ENCODE measurements at regions not wholly inside any gene's neighbourhood (a gene's known extent, or its start where the extent isn't known, plus 50 kb on each side); places are given as distances from the start of the nearest gene placed in this dataset.

GRCh38 chr3:166422556-166422955 is 585.3 kb upstream of the BCHE start:
- DNase-seq (ENCODE audit: extremely low spot score in 2 of 2) = no peak
- H3K36me3 ChIP-seq = no peaks in the 10 kb centered on the region
- TF ChIP-seq POLR2A (IDR thresholded peaks at IDR 0.05) = no peak
- TF ChIP-seq CTCF (IDR thresholded peaks at IDR 0.05) = no peak
- no peak for TF ChIP-seq POLR2AphosphoS5 (IDR thresholded peaks at IDR 0.05; ENCODE audit: insufficient read depth in 1 of 2, low read depth in 1 of 2)
- no peaks in the 10 kb centered on the region for H3K4me1 ChIP-seq
- H3K4me3 ChIP-seq = no peak overlapping the region
- peaks cover 4% of the 10 kb centered on the region for H3K9me3 ChIP-seq
- H3K27ac ChIP-seq = no peak overlapping the region
- no peaks in the 10 kb centered on the region for H3K27me3 ChIP-seq
- intact Hi-C loops (cut with DNase I) = no loop called here

GRCh38 chr3:166420071-166420470 is 582.8 kb upstream of the BCHE start:
- Histone ChIP-seq H3K27me3 (no peaks in the 10 kb centered on the region), H3K27ac (no peak overlapping the region), H3K4me1 (no peaks in the 10 kb centered on the region), H3K4me3 (no peak overlapping the region), H3K36me3 (no peaks in the 10 kb centered on the region), H3K9me3 (peaks cover 4% of the 10 kb centered on the region)
- TF ChIP-seq POLR2AphosphoS5 (IDR thresholded peaks at IDR 0.05; ENCODE audit: insufficient read depth in 1 of 2, low read depth in 1 of 2) (no peak), POLR2A (IDR thresholded peaks at IDR 0.05) (no peak), CTCF (IDR thresholded peaks at IDR 0.05) (no peak)
- intact Hi-C loops (cut with DNase I) = no loop called here
- DNase-seq (ENCODE audit: extremely low spot score in 2 of 2) = no peak

- Histone ChIP-seq H3K27me3 (no peaks in the 10 kb centered on the region), H3K27ac (no peak overlapping the region), H3K4me3 (no peak overlapping the region), H3K9me3 (no peaks in the 10 kb centered on the region), H3K4me1 (no peaks in the 10 kb centered on the region), H3K36me3 (no peaks in the 10 kb centered on the region)
- intact Hi-C loops (cut with DNase I) = no loop called here
- TF ChIP-seq POLR2AphosphoS5 (IDR thresholded peaks at IDR 0.05; ENCODE audit: insufficient read depth in 1 of 2, low read depth in 1 of 2) (no peak), CTCF (IDR thresholded peaks at IDR 0.05) (no peak), POLR2A (IDR thresholded peaks at IDR 0.05) (no peak)
- no peak for DNase-seq (ENCODE audit: extremely low spot score in 2 of 2)
Measured at GRCh38 chr3:166405896-166406295, 568.7 kb upstream of the BCHE start.

GRCh38 chr3:166405465-166405864 is 568.2 kb upstream of the BCHE start:
- TF ChIP-seq POLR2AphosphoS5 (IDR thresholded peaks at IDR 0.05; ENCODE audit: insufficient read depth in 1 of 2, low read depth in 1 of 2) (no peak), CTCF (IDR thresholded peaks at IDR 0.05) (no peak), POLR2A (IDR thresholded peaks at IDR 0.05) (no peak)

GRCh38 chr3:166390303-166390702 is 553.1 kb upstream of the BCHE start:
- no peaks in the 10 kb centered on the region for H3K36me3 ChIP-seq
- no peaks in the 10 kb centered on the region for H3K27me3 ChIP-seq
- DNase-seq (ENCODE audit: extremely low spot score in 2 of 2) = no peak
- H3K4me3 ChIP-seq = no peak overlapping the region
- intact Hi-C loops (cut with DNase I) = no loop called here
- TF ChIP-seq CTCF (IDR thresholded peaks at IDR 0.05) = no peak
- no peak for TF ChIP-seq POLR2A (IDR thresholded peaks at IDR 0.05)
- no peak for TF ChIP-seq POLR2AphosphoS5 (IDR thresholded peaks at IDR 0.05; ENCODE audit: insufficient read depth in 1 of 2, low read depth in 1 of 2)
- H3K27ac ChIP-seq = no peak overlapping the region
- H3K9me3 ChIP-seq = no peaks in the 10 kb centered on the region
- H3K4me1 ChIP-seq = no peaks in the 10 kb centered on the region

More at GRCh38 chr3:166405465-166405864, 568.2 kb upstream of the BCHE start:
- Histone ChIP-seq H3K36me3 (no peaks in the 10 kb centered on the region), H3K9me3 (no peaks in the 10 kb centered on the region), H3K4me3 (no peak overlapping the region), H3K27me3 (no peaks in the 10 kb centered on the region), H3K4me1 (no peaks in the 10 kb centered on the region), H3K27ac (no peak overlapping the region)
- DNase-seq (ENCODE audit: extremely low spot score in 2 of 2) = no peak
- intact Hi-C loops (cut with DNase I) = no loop called here

All from vagina (tissue), 2 donors.